ENCODE measurements at regions not wholly inside any gene's neighbourhood (a gene's known extent, or its start where the extent isn't known, plus 50 kb on each side); places are given as distances from the start of the nearest gene placed in this dataset.
"Not testable (repeated sequence)": the region's sequence is repeated elsewhere in the genome, so short reads cannot be mapped to it uniquely, and the experiment has no call there.

DNA sequence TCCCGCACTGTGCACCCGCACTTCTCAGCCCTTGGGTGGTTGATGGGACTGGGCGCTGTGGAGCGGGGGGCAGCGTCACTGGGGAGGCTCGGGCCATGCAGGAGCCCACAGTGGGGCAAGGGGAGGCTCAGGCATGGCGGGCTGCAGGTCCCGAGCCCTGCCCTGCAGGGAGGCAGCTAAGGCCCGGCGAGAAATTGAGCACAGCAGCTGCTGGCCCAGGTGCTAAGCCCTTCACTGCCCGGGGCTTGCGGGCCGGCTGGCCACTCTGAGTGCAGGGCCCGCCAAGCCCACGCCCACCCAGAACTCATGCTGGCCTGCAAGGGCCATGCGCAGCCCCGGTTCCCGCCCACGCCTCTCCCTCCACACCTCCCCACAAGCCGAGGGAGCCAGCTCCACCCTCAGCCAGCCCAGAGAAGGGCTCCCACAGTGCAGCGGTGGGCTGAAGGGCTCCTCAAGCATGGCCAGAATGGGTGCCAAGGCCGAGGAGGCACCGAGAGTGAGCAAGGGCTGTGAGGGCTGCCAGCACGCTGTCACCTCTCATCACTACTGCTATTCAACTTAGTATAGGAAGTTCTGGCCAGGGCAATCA lies 60.3 kb upstream of the FBXL17 start:
- POLR2A ChIA-PET; H3K9ac ChIP-seq (ENCODE audit: low read length); H3K4me2 ChIP-seq (ENCODE audit: low read length); intact Hi-C loops (cut with micrococcal nuclease); H3K4me1 ChIP-seq (ENCODE audit: control insufficient read depth in 1 of 2, insufficient read depth in 2 of 2, low read length in 2 of 2); H3K79me2 ChIP-seq (ENCODE audit: insufficient read depth, low read length); H3K27ac ChIP-seq (ENCODE audit: low read depth, low read length); CTCF ChIA-PET; DNase-seq (ENCODE audit: low read depth, low spot score); H3K4me3 ChIP-seq (replicated peaks in 1 of 2; ENCODE audit: low read depth in 1 of 2, low read length in 2 of 2); H3K36me3 ChIP-seq (ENCODE audit: control insufficient read depth in 1 of 2, insufficient read depth in 2 of 2, low read length in 2 of 2); ATAC-seq; H3K9me2 ChIP-seq (ENCODE audit: insufficient read depth); H4K20me1 ChIP-seq (ENCODE audit: insufficient read depth); RAD21 ChIA-PET (ENCODE audit: low non-redundant PET in 1 of 2, low total read pairs in 2 of 2, uncharacterized antibody in 2 of 2, unreplicated experiment in 2 of 2); H3K27me3 ChIP-seq (ENCODE audit: insufficient read depth, low read length); H2AFZ ChIP-seq (ENCODE audit: low read depth, low read length, poor library complexity, severe bottlenecking); BruUV-seq (replicated peaks); H3K9me3 ChIP-seq (ENCODE audit: control insufficient read depth in 1 of 2, insufficient read depth in 1 of 2, low read depth in 1 of 2, low read length in 2 of 2): not testable (repeated sequence)

DNA sequence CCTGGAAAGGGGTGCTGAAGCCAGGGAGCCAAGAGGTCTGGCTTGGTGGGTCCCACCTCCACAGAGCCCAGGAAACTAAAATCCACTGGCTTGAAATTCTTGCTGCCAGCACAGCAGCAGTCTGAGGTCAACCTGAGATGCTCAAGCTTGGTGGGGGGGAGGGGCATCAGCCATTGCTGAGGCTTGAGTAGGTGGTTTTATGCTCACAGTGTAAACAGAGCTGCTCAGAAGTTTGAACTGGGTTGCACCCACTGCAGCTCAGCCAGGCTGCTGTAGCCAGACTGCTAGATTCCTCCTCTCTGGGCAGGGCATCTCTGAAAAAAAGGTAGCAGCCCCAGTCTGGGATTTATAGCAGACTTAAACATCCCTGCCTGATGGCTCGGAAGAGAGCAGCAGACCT lies 55.5 kb upstream of the FBXL17 start:
- RAD21 ChIA-PET (ENCODE audit: low non-redundant PET in 1 of 2, low total read pairs in 2 of 2, uncharacterized antibody in 2 of 2, unreplicated experiment in 2 of 2) = no interaction called here
- Histone ChIP-seq H3K79me2 (ENCODE audit: insufficient read depth, low read length) (no peaks in the 10 kb centered on the region), H3K9ac (ENCODE audit: low read length) (no peak overlapping the region), H3K4me3 (replicated peaks in 1 of 2; ENCODE audit: low read depth in 1 of 2, low read length in 2 of 2) (no peak overlapping the region), H3K27me3 (ENCODE audit: insufficient read depth, low read length) (no peaks in the 10 kb centered on the region), H3K27ac (ENCODE audit: low read depth, low read length) (no peak overlapping the region), H2AFZ (ENCODE audit: low read depth, low read length, poor library complexity, severe bottlenecking) (no peak overlapping the region), H3K4me2 (ENCODE audit: low read length) (no peak overlapping the region), H4K20me1 (ENCODE audit: insufficient read depth) (no peaks in the 10 kb centered on the region), H3K36me3 (ENCODE audit: control insufficient read depth in 1 of 2, insufficient read depth in 2 of 2, low read length in 2 of 2) (no peaks in the 10 kb centered on the region), H3K9me2 (ENCODE audit: insufficient read depth) (no peaks in the 10 kb centered on the region), H3K9me3 (ENCODE audit: control insufficient read depth in 1 of 2, insufficient read depth in 1 of 2, low read depth in 1 of 2, low read length in 2 of 2) (no peaks in the 10 kb centered on the region), H3K4me1 (ENCODE audit: control insufficient read depth in 1 of 2, insufficient read depth in 2 of 2, low read length in 2 of 2) (no peaks in the 10 kb centered on the region)
- DNase-seq (ENCODE audit: low read depth, low spot score) = no peak
- BruUV-seq (replicated peaks) = no TSS peak
- intact Hi-C loops (cut with micrococcal nuclease) = no loop called here
- CTCF ChIA-PET = no interaction called here
- no peak for ATAC-seq
- POLR2A ChIA-PET = no interaction called here
- TF ChIP-seq CEBPB (IDR thresholded peaks at IDR 0.05; ENCODE audit: low read depth) (no peak), ELF1 (IDR thresholded peaks at IDR 0.05; ENCODE audit: borderline replicate concordance, low read depth) (no peak), EZH2phosphoT487 (IDR thresholded peaks at IDR 0.05; ENCODE audit: borderline replicate concordance) (no peak), RAD21 (IDR thresholded peaks at IDR 0.05; ENCODE audit: low read depth) (no peak), TCF7L2 (IDR thresholded peaks at IDR 0.05; ENCODE audit: borderline replicate concordance, extremely low read depth, insufficient read depth, insufficient read length) (no peak), POLR2A (IDR thresholded peaks at IDR 0.05; ENCODE audit: borderline replicate concordance, extremely low read depth, insufficient read depth, insufficient read length) (no peak), POLR2AphosphoS5 (IDR thresholded peaks at IDR 0.05; ENCODE audit: low read depth, low read length) (no peak)
- TF ChIP-seq, protein P1, sequence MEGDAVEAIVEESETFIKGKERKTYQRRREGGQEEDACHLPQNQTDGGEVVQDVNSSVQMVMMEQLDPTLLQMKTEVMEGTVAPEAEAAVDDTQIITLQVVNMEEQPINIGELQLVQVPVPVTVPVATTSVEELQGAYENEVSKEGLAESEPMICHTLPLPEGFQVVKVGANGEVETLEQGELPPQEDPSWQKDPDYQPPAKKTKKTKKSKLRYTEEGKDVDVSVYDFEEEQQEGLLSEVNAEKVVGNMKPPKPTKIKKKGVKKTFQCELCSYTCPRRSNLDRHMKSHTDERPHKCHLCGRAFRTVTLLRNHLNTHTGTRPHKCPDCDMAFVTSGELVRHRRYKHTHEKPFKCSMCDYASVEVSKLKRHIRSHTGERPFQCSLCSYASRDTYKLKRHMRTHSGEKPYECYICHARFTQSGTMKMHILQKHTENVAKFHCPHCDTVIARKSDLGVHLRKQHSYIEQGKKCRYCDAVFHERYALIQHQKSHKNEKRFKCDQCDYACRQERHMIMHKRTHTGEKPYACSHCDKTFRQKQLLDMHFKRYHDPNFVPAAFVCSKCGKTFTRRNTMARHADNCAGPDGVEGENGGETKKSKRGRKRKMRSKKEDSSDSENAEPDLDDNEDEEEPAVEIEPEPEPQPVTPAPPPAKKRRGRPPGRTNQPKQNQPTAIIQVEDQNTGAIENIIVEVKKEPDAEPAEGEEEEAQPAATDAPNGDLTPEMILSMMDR (IDR thresholded peaks at IDR 0.05 in 2 of 3, conservative IDR thresholded peaks at IDR 0.05 in 1 of 3; ENCODE audit: borderline replicate concordance in 1 of 3, insufficient read depth in 1 of 3, low read depth in 2 of 3, low read length in 2 of 3) = no peak
- TF ChIP-seq, protein P2, sequence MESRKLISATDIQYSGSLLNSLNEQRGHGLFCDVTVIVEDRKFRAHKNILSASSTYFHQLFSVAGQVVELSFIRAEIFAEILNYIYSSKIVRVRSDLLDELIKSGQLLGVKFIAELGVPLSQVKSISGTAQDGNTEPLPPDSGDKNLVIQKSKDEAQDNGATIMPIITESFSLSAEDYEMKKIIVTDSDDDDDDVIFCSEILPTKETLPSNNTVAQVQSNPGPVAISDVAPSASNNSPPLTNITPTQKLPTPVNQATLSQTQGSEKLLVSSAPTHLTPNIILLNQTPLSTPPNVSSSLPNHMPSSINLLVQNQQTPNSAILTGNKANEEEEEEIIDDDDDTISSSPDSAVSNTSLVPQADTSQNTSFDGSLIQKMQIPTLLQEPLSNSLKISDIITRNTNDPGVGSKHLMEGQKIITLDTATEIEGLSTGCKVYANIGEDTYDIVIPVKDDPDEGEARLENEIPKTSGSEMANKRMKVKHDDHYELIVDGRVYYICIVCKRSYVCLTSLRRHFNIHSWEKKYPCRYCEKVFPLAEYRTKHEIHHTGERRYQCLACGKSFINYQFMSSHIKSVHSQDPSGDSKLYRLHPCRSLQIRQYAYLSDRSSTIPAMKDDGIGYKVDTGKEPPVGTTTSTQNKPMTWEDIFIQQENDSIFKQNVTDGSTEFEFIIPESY (IDR thresholded peaks at IDR 0.05; ENCODE audit: extremely low read depth, insufficient replicate concordance, low read length) = no peak
- TF ChIP-seq, protein P3, sequence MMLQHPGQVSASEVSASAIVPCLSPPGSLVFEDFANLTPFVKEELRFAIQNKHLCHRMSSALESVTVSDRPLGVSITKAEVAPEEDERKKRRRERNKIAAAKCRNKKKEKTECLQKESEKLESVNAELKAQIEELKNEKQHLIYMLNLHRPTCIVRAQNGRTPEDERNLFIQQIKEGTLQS (IDR thresholded peaks at IDR 0.05) = no peak
- TF ChIP-seq, protein P4, sequence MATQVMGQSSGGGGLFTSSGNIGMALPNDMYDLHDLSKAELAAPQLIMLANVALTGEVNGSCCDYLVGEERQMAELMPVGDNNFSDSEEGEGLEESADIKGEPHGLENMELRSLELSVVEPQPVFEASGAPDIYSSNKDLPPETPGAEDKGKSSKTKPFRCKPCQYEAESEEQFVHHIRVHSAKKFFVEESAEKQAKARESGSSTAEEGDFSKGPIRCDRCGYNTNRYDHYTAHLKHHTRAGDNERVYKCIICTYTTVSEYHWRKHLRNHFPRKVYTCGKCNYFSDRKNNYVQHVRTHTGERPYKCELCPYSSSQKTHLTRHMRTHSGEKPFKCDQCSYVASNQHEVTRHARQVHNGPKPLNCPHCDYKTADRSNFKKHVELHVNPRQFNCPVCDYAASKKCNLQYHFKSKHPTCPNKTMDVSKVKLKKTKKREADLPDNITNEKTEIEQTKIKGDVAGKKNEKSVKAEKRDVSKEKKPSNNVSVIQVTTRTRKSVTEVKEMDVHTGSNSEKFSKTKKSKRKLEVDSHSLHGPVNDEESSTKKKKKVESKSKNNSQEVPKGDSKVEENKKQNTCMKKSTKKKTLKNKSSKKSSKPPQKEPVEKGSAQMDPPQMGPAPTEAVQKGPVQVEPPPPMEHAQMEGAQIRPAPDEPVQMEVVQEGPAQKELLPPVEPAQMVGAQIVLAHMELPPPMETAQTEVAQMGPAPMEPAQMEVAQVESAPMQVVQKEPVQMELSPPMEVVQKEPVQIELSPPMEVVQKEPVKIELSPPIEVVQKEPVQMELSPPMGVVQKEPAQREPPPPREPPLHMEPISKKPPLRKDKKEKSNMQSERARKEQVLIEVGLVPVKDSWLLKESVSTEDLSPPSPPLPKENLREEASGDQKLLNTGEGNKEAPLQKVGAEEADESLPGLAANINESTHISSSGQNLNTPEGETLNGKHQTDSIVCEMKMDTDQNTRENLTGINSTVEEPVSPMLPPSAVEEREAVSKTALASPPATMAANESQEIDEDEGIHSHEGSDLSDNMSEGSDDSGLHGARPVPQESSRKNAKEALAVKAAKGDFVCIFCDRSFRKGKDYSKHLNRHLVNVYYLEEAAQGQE (IDR thresholded peaks at IDR 0.05; ENCODE audit: low read depth) = no peak
- TF ChIP-seq, protein P5, sequence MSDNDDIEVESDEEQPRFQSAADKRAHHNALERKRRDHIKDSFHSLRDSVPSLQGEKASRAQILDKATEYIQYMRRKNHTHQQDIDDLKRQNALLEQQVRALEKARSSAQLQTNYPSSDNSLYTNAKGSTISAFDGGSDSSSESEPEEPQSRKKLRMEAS (IDR thresholded peaks at IDR 0.05) = no peak
